ENCODE measurements at regions not wholly inside any gene's neighbourhood (a gene's known extent, or its start where the extent isn't known, plus 50 kb on each side); places are given as distances from the start of the nearest gene placed in this dataset.

DNA sequence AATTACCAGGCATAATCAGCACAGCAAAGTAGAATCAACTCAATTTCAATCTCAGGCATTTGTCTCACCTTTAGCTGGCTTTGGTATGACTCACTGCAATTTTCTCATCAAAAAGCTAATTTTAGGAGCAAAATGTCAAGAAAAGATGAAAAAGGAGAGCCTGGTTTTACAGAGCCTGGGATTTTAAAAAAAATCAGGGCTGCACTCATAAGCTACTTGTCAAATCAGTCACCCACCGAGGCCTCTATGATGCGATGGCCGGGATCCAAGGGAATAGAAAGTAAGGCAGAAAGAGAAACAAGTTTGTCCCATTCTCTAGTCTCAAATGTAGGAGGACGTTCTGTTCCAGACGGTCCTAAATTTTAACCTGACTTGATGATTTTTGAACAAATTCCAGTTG is 170.9 kb downstream of the SOCS6 start:
- WGBS, 2 donors = 75 to 89% methylated on average over 5 of the region's 5 CpGs
- Histone ChIP-seq H3K9me3 (no peaks in the 10 kb centered on the region), H3K36me3 (no peaks in the 10 kb centered on the region), H3K4me1 (peaks cover 0 to 10% (median 6%) of the 10 kb centered on the region in 4 donors), H3K27ac (no peak overlapping the region), H3K4me3 (no peak overlapping the region), H3K27me3 (no peaks in the 10 kb centered on the region)
- intact Hi-C loops (cut with DNase I) = no loop called here
- no peak for TF ChIP-seq POLR2A (IDR thresholded peaks at IDR 0.05)
- TF ChIP-seq, protein P1, sequence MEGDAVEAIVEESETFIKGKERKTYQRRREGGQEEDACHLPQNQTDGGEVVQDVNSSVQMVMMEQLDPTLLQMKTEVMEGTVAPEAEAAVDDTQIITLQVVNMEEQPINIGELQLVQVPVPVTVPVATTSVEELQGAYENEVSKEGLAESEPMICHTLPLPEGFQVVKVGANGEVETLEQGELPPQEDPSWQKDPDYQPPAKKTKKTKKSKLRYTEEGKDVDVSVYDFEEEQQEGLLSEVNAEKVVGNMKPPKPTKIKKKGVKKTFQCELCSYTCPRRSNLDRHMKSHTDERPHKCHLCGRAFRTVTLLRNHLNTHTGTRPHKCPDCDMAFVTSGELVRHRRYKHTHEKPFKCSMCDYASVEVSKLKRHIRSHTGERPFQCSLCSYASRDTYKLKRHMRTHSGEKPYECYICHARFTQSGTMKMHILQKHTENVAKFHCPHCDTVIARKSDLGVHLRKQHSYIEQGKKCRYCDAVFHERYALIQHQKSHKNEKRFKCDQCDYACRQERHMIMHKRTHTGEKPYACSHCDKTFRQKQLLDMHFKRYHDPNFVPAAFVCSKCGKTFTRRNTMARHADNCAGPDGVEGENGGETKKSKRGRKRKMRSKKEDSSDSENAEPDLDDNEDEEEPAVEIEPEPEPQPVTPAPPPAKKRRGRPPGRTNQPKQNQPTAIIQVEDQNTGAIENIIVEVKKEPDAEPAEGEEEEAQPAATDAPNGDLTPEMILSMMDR (IDR thresholded peaks at IDR 0.05) = no peak
- TF ChIP-seq POLR2AphosphoS5 (IDR thresholded peaks at IDR 0.05) = no peak
- no peak for TF ChIP-seq EP300 (IDR thresholded peaks at IDR 0.05)
- DNase-seq = no peak

DNA sequence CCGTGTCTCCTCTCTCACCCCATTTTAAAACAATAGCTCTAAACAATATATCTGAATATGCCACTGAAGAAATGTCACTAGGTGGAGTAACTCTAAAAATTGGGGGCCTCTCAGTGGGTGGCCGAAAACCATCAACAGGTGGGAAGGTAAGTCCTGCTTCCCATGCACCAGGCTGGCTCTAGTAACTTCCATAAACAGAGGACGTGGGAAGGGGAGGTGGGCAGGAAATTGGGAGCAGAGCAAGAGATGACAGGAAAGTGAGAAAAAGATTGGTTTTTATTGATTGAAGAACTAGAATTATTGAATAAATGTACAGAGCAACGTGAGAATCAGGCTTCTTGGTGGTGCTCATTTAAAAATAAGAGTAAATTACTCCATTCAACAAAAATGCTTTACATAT is 170.4 kb downstream of the SOCS6 start:
- 90 to 92% methylated on average over 4 of the region's 4 CpGs for WGBS, 2 donors
- DNase-seq = no peak

DNA sequence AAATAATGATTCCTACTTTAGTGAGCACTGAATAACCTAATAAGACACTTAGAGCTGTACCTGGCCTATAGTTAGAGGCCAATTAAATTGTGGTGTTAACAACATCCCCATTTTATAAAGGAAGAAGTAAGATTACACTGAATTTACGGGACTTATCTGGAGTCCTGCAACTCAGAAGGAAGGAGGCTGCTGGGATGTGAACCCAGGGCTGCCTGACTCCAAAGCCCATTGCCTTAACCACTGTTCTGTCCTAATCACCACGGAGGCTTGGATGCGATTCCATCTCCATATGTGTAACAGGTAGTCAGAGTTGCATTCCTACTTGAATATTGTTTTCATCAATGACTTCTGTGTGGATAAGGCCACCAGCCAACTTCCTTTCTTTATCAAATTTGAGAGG is 168.9 kb downstream of the SOCS6 start:
- WGBS, 2 donors = 91% methylated on average over 3 of the region's 3 CpGs
- no peak overlapping the region for H3K4me3 ChIP-seq
- intact Hi-C loops (cut with DNase I) = no loop called here

More for the DNA sequence above, 170.4 kb downstream of the SOCS6 start:
- Histone ChIP-seq H3K27me3 (no peaks in the 10 kb centered on the region), H3K27ac (no peak overlapping the region), H3K9me3 (no peaks in the 10 kb centered on the region), H3K4me3 (no peak overlapping the region), H3K36me3 (no peaks in the 10 kb centered on the region), H3K4me1 (peaks cover 0 to 6% (median 1%) of the 10 kb centered on the region in 4 donors)
- TF ChIP-seq EP300 (IDR thresholded peaks at IDR 0.05) = no peak
- intact Hi-C loops (cut with DNase I) = no loop called here

DNA sequence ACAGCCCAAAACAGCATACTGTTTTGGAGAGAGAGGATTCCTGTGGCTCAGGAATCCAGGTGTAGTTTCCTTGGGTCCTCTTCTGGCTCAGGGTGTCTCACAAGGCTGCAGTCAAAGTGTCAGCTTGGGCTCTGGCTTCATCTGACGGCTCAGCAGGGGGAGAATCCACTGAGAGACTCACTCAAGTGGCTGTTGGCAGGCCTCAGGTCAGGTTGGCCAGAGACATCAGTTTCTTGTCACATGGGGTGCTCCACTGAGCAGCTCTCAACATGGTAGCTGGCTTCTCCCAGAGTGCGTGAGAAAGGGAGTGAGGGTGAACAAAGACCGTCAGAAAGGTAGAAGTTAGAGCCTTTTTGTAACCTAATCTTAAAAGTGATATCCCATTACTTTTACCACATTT is 168.4 kb downstream of the SOCS6 start:
- no peaks in the 10 kb centered on the region for H3K9me3 ChIP-seq
- H3K4me1 ChIP-seq = peaks cover 0 to 3% (median 0%) of the 10 kb centered on the region in 4 donors
- H3K4me3 ChIP-seq = no peak overlapping the region
- intact Hi-C loops (cut with DNase I) = no loop called here
- no peak overlapping the region for H3K27ac ChIP-seq
- H3K36me3 ChIP-seq = no peaks in the 10 kb centered on the region
- DNase-seq = no peak
- H3K27me3 ChIP-seq = no peaks in the 10 kb centered on the region
- no peak for TF ChIP-seq EP300 (IDR thresholded peaks at IDR 0.05)
- TF ChIP-seq, protein P1 (IDR thresholded peaks at IDR 0.05) = no peak
- TF ChIP-seq POLR2A (IDR thresholded peaks at IDR 0.05) = no peak
- no peak for TF ChIP-seq POLR2AphosphoS5 (IDR thresholded peaks at IDR 0.05)
- 58 to 61% methylated on average over 3 of the region's 3 CpGs for WGBS, 2 donors

More for the DNA sequence above, 168.9 kb downstream of the SOCS6 start:
- no peaks in the 10 kb centered on the region for H3K27me3 ChIP-seq
- DNase-seq = no peak
- TF ChIP-seq POLR2A (IDR thresholded peaks at IDR 0.05) = no peak
- TF ChIP-seq, protein P1 (IDR thresholded peaks at IDR 0.05) = no peak
- no peak for TF ChIP-seq EP300 (IDR thresholded peaks at IDR 0.05)
- no peak for TF ChIP-seq POLR2AphosphoS5 (IDR thresholded peaks at IDR 0.05)
- H3K4me1 ChIP-seq = peaks cover 0 to 3% (median 0%) of the 10 kb centered on the region in 4 donors
- no peaks in the 10 kb centered on the region for H3K9me3 ChIP-seq
- no peaks in the 10 kb centered on the region for H3K36me3 ChIP-seq
- no peak overlapping the region for H3K27ac ChIP-seq

DNA sequence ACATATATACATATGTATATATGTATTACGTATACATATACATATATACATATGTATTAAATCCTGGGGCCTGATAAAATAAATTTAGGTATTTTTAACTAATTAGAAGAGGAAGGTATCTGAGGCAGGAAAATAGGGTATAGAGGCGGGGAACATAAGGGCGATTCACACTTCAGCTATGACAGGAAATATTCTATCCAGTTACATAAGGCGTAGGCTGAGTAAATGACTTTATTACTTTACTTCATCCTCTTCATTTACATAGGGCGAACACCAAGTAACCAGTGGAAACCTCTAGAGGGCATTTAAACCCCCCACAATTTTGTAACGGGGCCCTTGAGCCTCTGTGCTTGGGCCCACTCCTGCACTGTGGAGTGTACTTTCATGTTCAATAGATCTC is 167.5 kb downstream of the SOCS6 start:
- no peaks in the 10 kb centered on the region for H3K9me3 ChIP-seq
- no peak overlapping the region for H3K27ac ChIP-seq
- DNase-seq = no peak
- H3K4me1 ChIP-seq = peaks cover 0 to 3% (median 0%) of the 10 kb centered on the region in 4 donors
- intact Hi-C loops (cut with DNase I) = no loop called here
- 30 to 80% methylated on average over 6 of the region's 6 CpGs for whole genome bisulfite sequencing, 2 donors
- H3K36me3 ChIP-seq = no peaks in the 10 kb centered on the region
- no peaks in the 10 kb centered on the region for H3K27me3 ChIP-seq
- TF ChIP-seq POLR2A (IDR thresholded peaks at IDR 0.05) = no peak
- no peak for TF ChIP-seq POLR2AphosphoS5 (IDR thresholded peaks at IDR 0.05)
- TF ChIP-seq, protein P1 (IDR thresholded peaks at IDR 0.05) = no peak
- TF ChIP-seq EP300 (IDR thresholded peaks at IDR 0.05) = no peak
- no peak overlapping the region for H3K4me3 ChIP-seq
